NCI-H2107 (cell line): ENCODE measurements at regions not wholly inside any gene's neighbourhood (a gene's known extent, or its start where the extent isn't known, plus 50 kb on each side); places are given as distances from the start of the nearest gene placed in this dataset.

ENCODE experiments used
- DNase-seq: peaks from one replicate; lab custom pipeline; 2025; lab: John Stamatoyannopoulos, UW

- DNase-seq, result no peak
Observed at GRCh38 chr2:120828829-120829632, 93.4 kb downstream of the GLI2 start.

GRCh38 chr2:120829633-120830025 is 94.0 kb downstream of the GLI2 start:
- DNase-seq, result no peak

GRCh38 chr2:120830096-120830830 is 94.6 kb downstream of the GLI2 start:
- no peak for DNase-seq

DNA sequence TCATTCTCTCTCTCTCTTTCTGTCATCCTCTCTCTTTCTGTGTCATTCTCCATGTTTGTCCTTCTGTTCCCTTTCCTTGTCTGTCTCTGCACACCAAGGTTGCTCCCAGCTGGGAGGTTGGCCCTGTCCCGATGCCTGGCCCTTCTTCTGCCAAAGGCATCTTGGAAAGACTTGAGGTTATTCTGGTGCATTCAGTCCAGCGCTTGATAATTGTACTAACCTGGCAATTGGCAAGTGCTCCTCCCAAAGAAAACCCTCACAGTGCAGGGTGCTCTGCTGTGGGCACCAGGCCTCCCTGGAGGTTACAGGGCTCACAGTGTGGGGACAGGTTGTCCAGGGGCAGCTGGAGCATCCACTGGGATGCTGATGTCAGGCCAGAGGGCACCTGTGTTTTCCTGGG is 95.4 kb downstream of the GLI2 start:
- DNase-seq, result no peak

GRCh38 chr2:120831891-120832290 is 96.2 kb downstream of the GLI2 start:
- no peak for DNase-seq

DNA sequence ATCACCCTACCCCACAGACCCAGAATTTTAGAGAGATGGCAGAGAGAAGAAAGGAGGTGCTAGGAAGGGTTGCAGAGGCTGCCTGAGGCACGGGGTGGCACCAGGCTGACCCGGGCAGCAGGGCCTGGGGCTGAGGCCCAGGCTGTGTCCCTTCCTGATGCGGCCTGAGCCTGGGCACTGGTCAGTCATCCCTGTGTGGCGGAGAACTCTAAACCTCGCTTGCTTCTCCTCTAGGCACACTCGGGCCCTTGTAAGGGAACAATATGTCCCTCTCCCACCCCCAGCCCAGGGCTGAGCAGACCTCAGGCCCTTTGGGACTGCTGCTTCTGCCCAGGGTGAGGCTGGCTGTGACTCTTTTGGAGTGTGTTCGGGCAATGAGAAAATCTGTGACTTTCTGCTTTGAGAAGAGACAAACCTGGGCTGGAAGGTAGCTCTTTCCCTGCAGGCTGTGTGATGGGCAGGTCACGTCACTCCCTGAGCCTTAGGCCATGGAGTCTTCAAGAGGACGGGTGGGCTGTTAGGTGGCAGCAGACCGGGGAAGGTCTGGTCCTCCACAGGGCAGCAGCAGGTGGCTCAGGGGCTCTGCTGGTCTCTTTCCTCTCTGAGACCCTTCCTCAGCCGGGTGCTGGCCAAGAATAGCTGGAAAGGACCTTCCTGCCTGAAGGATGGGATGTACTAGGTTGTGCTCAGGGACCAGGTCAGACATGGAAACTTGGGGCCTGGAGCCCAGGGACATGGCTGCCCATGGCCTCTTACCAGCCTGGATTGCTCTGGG is 96.8 kb downstream of the GLI2 start:
- no peak for DNase-seq

DNA sequence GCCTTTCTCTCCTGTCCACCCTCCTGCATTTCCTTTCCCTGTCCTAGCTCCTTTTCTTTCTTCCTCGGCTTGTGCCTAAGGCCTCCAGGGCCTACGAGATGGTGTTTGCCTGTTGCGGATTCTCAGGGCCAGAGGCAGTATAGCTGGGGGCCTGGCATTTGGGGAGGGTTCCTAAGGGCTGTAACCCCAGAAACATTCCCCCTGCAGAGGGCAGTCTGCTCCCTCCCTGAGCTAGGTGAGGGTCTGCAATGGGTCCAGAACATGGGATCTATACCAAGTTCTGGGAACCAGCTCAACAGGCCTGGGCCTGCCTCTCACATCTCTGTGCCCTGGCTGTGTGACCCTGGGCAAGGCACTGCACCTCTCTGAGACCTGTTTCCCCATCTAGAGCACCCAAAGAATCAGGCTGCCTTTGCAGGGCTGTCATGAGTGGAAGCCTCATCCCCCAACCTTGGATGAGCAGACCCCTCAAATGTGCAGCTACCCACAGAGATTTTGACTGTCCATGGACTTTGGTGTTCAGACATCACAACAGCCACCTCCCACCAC is 97.5 kb downstream of the GLI2 start:
- no peak for DNase-seq

- no peak for DNase-seq
Observed at GRCh38 chr2:120834206-120834605, 98.5 kb downstream of the GLI2 start.

DNA sequence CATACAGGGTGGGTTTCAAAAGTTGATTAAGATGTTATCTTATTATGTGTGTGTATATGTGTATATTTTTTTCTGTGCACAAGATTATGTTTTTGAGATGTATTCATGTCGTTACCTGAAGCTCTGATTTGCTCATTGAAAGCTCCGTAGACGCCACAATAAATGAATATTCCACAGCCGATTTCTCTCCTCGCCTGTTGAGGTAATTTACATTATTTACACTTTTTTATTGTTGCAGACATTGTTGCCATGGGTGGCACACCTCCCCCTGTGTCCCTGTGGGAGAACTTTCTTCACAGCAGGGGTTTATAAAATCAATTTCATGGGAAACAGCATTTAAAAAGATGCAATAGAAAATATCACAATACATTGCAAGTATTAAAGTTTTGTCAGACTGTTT is 100.6 kb downstream of the GLI2 start:
- no peak for DNase-seq

DNA sequence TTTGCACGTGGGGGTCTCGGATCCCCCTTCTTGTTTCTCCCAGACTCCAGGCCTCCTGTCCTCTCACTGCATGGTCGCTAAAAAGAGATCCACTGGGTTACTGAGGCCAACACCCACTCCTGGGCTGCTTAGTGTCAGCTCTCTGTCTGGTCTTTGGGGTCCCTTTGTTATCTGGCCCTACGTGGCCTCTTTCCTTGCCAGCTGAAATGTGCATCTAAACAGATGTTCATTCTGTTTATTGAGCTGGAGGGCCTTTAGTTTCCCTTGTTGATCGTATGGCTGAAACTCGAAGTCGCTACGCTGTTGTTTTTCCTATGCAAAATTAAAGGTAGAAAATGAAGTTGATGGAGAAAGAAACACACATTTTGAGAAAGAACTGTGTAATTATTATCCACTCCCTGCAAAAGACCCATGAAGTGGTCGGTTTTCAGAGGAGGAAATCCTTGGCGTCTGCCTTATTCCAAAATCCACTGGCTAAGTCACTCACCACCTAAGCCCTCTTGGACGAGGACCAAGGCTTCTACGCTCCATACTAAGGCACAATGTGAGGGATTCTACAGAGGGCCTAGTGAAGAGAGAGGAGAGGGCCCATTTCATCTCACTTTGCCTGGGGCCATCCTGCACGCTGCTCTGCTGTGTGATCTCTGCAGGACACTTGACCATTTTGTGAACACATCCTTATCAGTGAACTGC is 105.3 kb downstream of the GLI2 start:
- no peak for DNase-seq

GRCh38 chr2:120842456-120843439 is 107.1 kb downstream of the GLI2 start:
- DNase-seq, result no peak

DNA sequence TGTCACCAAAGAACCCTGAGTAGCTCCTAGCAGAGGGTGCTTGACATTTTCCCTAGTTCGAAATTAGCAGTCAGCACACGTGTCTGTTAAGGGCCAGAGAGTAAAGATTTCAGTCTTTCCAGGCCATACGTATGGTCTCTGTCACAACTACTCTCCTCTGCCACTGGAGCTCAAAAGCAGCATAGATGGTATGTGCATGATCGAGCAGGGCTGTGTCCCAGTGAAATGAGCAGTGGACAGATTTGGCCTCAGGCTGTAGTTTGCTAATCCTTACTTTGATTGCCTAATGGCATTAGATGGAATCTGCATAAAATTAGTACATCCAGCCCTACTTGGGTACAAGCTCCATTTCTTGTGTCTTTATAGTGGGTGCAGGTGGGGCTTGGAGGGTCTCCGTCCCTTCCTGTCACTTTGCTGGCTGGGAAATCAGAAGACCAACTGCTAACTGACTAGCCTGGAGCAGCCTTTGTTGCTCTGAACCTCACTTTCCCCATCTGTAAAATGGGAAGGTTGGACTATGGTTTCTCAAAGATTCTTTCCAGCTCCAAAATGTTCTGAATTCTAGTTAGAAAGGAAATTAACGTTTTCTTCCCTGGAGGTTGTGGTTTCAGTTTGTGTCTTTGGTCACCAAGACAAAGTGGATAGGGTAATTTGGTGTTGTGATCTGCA is 108.5 kb downstream of the GLI2 start:
- no peak for DNase-seq

DNA sequence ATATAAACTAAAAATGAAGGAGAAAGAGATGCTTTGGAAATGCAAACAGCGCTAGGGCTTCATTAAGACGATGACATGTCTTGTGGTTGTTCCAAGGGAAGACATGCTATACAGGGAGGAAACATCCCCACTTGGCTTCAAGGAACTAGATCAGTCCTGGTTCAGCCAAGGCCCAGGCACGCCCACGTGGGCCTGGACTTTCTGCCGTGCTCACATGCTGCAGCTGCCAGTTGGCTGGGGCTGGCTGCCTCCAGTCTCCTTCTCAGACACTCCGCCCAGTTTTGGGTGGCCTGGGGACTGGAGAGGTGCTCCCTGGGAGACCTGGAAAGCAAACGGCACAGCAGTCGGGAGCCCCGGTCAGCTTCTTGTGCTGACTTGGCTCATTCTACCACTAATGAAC is 109.6 kb downstream of the GLI2 start:
- no peak for DNase-seq

GRCh38 chr2:120846406-120847095 is 110.9 kb downstream of the GLI2 start:
- no peak for DNase-seq

DNA sequence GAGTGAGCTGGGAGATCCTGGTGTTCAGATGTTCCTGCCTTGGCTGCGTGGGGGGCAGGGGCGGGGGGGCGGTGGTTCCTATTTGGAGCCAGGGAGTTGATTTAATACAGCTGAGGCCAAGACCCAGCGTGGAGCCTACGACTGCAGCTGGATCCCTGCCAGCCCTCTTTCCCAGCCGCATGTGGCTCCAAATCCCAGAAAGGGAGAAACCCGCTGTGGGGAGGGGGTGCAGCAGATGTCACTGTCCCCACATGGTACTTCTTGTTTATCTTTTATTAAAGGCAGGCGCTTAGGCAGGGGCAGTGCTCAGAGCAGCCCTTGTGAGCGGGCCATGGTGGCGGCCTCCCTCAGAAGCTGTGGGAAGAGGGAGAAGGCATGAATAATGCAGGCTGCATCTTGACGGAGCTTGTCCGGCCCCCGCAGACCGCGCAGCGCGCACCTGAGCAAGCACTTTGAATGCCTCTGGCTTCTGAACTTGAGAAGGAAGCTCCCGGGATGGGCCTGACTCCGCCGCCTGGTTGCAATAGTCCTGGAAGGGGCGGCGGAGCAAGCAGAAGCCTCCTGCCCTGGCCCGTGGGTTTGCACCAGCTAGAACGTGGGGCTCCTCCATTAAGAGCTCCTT is 112.1 kb downstream of the GLI2 start:
- DNase-seq, result no peak

GRCh38 chr2:120849278-120849677 is 113.6 kb downstream of the GLI2 start:
- no peak for DNase-seq

- DNase-seq, result no peak
Observed at GRCh38 chr2:120850551-120850950, 114.9 kb downstream of the GLI2 start.

GRCh38 chr2:120851116-120851773 is 115.6 kb downstream of the GLI2 start:
- DNase-seq, result no peak
